ENCODE measurements at regions not wholly inside any gene's neighbourhood (a gene's known extent, or its start where the extent isn't known, plus 50 kb on each side); places are given as distances from the start of the nearest gene placed in this dataset.
"Not testable (repeated sequence)": the region's sequence is repeated elsewhere in the genome, so short reads cannot be mapped to it uniquely, and the experiment has no call there.

DNA sequence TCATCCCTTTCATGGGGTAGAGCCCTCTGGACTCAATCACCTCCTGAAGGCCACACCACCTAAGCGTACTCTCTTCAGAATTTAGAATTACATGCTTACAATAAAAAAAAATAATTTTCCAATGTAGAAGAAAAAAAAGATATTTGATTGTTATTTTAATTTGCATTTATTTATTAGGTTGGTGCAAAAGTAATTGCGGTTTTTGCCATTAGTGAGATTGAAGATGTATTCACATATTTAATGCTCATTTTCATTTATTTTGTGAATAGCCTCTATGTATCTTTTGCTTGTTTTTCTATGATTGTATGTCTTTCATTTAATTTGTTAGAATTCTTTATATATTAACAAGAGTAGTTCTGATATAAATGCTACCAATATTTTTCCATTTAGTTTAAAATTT, 220.5 kb downstream of the RND3 start:
- DNase-seq (ENCODE audit: low read depth): no peak

DNA sequence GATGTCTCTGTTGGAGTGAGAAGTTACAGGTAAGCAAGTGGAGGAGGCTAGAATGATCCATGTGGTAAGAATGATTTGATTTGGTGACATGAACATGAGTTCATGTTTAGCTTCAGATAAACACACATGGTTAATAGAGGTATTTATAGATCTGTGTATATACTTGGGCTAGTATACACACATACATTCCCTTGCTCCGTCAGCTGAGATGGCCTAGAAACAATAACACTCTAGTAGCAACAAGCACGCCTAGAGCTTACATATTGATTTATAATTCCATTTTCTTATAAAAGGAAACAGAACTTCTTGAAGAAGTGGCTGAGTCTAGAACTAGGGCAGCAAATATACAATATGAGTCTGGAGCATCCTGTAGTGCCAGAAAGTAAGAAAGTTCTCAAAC, 223.0 kb downstream of the RND3 start:
- no peak for DNase-seq (ENCODE audit: low read depth)

DNA sequence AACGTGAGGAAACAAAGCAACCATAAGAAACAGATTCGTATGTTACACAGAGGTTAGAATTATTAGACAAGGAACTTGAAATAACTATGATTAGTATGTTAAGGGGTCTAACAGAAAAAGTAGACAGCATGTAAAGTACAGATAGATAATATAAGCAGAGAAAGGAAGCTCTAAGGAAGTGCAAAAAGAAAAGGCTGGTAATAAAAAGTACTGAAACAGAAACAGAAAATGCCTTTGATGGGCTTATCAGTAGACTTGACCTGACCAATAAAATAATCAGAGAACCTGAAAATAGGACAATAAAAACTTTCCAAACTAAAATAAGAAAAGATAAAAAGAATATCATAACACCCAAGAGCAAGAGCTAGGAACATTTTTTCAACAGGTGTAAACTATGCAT, 225.8 kb downstream of the RND3 start:
- DNase-seq (ENCODE audit: low read depth): no peak

DNA sequence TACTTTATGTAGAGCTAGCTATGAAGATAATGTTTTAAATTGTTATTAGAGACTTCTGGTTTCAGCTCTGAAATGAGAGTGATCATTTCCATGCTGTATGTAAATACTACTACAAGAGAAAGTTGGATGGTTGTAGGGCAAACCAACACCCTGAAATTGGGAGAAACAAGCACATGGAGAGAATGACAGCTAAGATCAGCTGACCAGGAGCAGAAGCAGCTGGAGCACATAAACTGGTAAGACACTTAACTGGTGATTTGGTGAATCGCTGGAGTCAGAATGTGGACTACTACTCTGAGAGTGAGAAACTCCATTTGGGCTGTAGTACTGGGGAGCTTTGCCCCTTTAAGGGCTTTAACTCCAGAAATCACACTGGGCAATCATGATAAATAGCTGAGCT, 226.8 kb downstream of the RND3 start:
- no peak for DNase-seq (ENCODE audit: low read depth)

DNA sequence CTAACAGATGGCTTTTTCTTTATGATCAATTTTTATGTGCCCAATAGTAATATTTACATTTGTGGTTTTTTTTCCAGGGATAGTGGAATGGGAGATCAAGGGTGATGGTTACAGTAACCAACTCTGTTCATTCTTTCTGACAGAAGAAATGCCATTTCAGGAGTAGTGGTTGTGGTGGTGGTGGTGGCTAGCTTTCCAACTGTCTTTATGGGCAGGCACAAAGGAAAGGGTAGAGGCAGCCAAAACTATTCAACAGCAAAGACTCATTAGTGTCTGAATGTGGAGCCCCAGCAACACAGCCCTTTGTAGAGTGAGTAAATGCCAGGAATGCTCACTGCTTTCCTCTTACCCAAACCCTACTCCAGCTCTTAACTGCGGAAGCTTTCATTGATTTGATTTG, 227.7 kb downstream of the RND3 start:
- DNase-seq (ENCODE audit: low read depth): no peak

DNA sequence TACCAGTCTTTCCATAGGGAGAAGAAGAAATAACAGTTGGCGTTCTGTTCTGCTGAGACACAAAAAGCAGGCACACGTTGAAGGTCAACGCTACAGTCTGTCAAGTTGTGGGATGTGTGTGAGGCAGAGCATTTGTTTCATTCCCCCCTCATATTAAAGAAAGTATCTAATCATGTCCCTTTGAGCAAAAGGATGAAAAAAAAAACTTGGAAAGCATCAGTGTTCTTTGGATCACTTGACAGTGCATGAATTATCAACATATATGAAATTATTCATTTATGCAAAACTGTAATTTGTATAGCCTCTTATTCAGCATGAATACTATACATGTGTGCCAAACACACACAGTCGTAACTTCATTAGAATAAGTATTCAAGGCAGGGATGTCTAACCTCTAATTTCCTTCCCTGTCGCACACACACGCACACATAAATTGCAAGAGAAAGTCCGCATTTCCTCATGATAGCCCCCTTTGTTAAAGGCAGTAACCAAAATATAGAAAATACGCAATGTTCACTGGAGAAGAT, 228.6 kb downstream of the RND3 start:
- no peak for DNase-seq (ENCODE audit: low read depth)

DNA sequence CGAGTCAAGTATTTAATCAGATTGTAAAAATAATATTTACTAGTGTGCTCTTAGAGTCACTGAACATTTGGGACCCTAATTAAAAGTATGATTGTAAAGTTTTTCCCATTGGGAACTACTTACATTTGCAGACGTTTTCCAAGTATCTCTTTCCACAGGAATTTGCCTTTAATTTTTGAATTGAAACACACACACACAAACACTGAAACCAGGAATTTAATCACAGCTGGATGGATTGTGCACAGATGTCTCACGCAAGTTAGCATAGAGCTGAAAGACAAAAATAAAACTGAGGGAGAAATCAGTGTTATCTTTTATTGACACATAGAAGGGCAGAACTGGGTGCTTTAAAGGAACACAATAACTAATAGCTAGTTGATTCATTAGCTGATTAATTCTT, 230.7 kb downstream of the RND3 start:
- no peak for DNase-seq (ENCODE audit: low read depth)

DNA sequence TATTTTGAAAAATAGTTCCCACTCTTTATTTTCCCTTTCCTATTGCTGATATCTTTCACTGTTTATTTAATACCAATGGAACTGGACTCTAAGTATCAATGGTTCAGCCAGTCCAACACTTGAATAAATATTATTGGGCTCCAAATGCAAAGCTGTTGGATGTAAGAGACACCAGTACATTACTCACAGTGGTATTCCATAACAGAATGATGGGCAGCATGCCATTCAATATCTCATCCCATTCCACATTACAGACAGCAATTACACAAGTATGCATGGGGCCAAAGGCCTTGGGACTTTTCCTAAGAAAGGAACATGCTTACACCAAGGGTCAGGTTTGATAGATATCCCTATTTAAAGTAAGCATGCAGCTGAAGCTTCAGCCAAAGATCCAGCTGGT, 231.9 kb downstream of the RND3 start:
- peak; percentile 46 for DNase-seq (ENCODE audit: low read depth)

DNA sequence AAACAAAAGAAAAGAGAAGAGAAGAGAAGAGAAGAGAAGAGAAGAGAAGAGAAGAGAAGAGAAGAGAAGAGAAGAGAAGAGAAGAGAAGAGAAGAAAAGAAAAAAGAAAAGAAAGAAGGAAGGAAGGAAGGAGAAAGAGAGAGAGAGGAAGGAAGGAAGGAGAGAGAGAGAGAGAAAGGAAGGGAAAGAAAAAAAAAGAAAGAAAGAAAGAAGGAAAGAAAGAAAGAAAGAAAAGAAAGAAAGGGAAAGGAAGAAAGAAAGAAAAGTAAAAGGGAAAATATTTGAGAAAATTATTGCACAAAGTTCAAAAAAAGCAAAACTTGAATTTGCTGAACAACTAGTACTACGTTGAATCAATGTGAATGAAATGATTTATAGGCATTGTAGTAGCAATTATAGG, 237.7 kb downstream of the RND3 start:
- not testable (repeated sequence) for DNase-seq (ENCODE audit: low read depth)

DNA sequence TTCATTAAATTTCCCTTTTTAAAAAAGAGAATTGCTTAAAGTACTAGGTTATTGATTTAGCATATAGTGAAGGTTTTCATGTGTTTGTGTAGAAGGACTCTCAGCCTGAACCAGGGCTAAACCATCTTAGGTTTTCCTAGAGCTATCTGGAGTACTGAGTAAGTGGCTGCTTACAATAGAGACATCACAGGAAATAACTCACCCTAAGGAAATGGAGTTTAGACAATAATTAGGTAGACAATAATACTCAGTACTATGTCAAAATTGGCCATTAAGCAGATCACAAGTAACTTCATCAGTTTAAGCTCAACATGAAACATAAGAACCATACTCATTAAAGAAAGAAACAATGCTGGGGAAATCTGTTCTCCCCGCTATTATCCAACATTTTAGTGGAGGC, 240.0 kb downstream of the RND3 start:
- no peak for DNase-seq (ENCODE audit: low read depth)

DNA sequence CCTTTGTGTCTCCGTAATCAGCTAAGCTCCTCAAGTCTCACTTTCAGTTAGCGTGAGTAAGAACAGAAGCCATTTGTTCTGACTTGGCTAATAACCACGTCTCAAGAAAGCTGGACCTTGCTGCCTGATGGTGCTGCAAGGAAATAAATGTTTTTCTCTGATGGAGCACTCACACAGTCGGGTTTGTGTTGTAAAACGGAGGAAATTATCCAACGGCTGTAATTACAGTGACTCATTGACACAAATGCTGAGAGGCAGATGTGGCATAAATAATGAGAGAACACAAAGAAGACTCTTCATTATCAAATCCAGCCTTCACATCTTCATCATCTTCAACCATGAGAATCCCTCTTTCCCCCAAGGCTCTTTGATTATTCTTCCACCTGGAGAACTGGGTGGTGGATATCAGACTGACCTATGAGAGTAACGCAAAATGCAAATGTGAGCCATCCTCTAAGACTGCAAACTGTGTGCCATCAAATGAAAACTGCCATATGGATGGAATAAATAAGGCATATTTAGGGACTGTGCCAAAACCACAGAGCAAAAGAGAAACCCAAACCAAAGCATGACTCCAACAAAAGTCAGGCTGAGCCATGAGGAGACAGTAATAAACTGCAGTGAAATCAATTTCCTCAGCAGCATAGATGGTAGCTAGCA, 252.6 kb downstream of the RND3 start:
- DNase-seq (ENCODE audit: low read depth): peak; percentile 36

DNA sequence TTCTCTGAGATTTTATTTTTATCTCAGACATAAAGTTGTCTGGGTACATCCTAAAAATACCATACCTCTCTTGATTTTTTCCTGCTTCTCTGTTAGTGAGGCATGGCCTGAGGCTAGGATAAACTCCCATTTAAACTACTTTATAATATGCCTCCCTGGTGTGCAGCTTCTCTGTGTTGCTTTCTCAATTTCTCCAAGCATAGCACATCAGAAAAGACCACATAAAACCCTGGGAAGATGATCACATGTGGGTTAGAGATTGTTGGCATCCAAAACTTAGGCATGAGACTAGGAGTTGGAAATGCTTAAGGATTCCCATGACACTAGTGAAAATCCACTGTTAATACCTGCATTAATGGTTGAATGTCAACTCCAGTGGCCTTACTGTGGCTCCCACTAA, 254.6 kb downstream of the RND3 start:
- no peak for DNase-seq (ENCODE audit: low read depth)

DNA sequence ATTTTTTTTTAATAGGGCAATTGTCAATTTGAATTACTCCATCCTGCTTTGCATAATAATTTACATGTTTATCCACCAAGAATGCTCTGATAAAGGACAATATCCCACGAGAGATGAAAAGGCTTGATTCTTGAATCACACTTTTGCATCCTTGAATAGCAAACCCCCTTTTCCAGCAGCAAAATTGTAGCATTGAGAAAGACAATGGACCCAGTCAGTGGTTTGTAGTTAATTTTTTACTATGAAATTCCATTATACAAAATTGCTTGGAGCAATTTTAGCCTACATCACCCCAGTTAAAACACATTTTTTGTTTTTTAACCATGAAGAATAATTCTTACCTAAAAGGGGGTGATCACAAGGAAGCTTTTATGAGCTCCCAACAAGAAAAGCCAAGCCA, 255.1 kb downstream of the RND3 start:
- DNase-seq (ENCODE audit: low read depth): no peak

DNA sequence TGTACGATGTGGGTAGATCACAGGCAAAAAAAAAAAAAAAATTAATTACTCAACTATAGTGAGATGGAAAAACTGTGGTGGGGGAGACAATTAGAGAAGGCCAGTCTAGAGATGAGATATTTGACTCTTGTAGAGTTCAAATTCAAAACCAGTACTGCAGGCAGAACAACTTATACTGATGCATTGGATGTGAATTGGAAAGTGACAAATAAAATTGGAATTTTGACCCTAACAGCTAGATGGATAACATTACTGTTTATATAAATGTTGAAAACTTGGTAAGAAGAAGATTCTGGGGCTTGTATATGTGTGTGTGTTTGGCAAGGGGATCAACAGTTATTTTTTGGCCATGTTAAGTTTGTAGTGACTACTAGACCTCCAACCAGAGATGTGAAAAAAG, 256.9 kb downstream of the RND3 start:
- no peak for DNase-seq (ENCODE audit: low read depth)

DNA sequence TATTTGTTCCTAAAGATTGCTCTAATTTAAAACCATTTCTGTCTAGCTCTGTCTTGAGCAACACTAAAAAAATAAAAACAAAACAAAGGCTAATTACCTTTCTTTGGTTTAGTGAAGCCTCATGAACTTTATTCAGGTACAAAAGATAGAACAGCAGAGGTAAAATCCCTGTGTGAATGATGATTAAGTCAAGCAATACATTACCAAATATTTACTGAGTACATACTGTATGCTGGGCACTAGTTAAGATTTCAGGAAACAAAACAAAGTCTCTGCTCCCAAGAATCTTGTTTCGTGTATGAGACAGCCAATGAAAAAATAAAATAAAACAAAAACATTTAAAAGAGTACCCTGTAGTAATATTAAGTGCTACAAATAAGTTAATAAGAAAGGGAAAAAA, 257.5 kb downstream of the RND3 start:
- no peak for DNase-seq (ENCODE audit: low read depth)

DNA sequence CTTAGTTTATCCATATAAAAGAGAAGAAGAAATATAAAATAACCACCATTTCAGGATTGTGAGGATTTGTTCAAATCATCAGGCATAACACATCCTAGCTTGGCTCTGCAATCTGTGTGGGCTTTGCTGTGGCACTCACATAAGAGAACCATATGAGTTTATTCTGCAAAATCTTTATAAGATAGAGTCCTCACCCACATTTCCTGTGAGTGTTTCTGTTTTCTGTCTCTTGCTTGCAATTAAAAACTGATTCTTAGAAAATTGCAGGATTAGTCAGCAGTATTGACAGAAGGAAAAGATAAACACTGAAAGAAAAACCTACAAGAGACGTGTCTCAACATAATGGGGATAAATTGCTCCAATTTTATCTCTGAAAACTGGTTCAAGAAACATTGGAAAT, 258.5 kb downstream of the RND3 start:
- DNase-seq (ENCODE audit: low read depth): no peak

DNA sequence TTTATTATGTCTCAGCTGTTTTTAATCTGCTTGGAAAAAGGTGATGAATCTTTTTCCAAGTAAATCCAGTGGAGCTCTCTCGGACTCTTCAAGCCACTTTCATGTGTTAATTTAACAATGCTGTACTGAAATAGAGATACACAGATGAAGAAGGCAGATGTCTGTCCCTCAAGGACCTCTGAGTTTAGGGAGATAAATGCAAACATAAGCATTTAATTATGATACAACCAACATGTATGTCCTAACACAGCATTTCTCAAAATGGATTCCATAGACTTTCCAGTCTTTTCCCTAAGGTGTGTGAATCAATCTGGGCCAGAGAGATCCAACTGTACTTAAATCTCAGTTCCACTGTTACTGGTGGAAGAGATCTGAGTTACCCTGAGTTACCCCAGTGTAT, 262.4 kb downstream of the RND3 start:
- DNase-seq (ENCODE audit: low read depth): no peak

DNA sequence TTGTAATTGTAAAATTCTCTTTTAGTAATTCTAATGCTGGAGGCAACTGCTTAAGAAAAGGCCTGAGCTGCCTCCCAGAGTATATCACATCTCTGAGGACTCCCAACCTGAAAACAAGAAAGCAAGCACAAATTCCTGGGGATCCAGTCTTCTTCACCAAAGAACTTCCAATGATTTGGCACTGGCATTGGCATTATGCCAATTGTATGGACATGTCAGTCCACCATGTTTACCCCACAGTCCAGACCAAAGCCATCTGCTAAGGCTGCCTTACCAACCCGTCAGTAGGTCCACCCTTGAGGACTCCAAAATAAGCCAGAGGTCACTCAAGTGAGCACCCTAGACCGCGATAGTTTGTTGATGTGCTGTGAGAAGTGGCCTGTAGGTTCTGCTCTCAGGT, 263.1 kb downstream of the RND3 start:
- no peak for DNase-seq (ENCODE audit: low read depth)

DNA sequence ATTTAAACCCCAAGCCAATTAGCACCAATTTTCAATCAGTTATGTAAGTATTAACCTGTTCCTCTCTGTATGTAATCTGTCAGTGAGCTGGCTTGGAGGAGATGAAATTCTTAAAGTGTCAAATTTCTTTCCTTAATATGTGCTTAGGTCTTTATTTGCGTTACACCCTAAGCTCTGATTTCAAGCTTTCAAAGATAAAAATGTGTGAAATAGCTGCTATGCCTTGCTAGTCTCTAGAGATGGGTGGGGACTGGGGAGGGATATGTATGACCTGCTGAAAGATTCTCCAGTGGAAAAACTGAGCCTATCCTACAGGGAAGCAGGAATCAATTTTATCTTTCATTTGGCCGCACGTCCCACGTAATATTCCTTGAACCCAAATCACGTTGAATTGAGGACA, 264.5 kb downstream of the RND3 start:
- no peak for DNase-seq (ENCODE audit: low read depth)

DNA sequence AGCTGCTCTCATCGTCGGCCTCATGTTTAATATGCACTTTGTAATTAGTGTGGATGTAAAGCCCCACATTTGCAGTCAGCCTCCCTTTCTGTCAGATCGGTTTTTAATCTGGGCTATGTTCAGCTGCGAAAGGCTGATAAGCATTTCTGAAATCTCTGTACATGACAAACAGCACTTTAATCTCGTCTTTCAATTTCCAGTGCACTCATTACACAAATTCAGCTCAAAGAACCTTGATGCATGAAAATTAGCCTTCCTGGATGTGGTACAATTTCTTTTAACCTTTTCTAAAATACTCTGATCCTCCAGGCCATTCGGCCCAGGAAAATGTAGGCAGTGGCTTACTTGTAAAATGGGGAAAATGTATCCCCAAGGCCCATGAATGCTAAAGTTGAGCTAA, 265.1 kb downstream of the RND3 start:
- no peak for DNase-seq (ENCODE audit: low read depth)

DNA sequence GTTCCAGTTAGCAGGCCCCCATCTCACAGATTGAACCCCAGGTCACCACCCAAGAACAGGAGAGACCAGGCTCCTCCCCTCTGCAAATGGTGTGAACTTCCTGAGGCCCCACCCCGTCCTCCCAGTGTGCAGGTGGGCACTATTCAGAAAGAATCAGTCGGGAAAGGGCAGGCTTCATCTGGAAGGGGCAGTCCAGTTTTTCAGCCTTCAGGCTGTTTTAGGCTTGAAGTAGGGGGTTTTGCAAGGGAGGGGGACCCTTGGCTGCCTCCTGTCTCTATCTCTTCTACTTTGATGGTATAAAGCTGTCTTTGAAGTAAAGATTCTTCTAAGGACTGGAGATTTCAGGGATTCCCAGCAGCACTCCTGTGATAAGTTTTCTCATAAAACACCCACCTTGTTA, 267.6 kb downstream of the RND3 start:
- DNase-seq (ENCODE audit: low read depth): no peak

DNA sequence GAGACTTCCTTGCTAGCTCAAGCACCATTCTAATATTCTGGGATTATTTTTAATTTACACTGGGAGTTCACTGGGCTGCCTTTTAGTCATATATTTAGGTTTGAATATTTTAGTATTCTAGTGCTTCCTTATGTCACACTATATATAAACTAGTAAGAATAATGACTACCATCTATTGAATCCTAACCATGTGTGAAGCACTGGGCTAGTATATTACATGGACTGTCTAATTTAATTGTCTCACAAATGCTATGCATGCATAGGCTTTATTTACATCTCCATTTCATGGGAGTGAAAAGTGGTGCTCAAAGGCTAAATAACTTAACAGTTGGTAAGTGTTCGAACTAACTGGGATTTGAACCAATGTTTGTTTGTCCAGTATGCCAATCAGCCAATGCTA, 272.4 kb downstream of the RND3 start:
- no peak for DNase-seq (ENCODE audit: low read depth)

DNA sequence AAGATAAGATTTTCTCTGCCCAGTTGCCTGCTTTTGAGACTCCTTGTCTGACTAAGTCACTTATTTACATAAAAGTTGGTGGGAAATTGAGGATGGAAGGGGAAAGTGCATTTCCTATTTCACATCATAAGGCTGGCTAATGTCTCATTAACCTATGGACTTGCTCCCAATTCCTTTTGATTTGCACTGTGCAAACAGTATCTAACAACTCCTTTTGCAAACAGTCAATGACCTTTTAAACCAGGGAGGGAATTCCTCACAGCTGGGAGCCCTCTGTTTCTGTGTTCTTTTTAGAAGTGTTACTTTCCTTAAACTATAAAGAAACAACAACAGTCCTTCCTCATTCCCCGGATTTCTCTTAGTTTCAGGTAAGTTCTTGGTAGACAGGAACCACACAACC, 272.8 kb downstream of the RND3 start:
- no peak for DNase-seq (ENCODE audit: low read depth)

DNA sequence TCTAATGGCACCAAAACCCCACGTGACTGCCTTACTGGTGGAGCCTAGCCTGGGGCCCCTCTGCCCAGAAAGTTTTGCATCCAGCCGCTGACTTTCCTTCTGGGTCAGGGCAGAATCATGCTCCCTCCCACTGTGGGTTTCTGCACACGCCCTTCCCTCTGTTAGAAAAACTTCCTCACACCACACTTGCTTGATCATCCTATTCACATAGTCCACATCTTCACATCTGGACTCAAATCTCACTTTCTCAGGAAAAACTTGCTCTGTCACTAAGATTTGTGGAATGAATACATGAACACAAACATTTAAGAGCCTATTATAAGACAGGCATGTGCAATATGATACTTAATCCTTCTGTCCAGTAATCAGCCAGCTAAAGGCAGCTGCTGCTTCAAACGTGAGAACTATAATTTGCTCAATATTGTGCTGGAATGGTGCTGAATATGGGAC, 274.7 kb downstream of the RND3 start:
- peak; percentile 54 for DNase-seq (ENCODE audit: low read depth)

Data from amniotic epithelial cell (primary cell).